HS-27A (cell line): ENCODE measurements at regions not wholly inside any gene's neighbourhood (a gene's known extent, or its start where the extent isn't known, plus 50 kb on each side); places are given as distances from the start of the nearest gene placed in this dataset.

Experiments used
- DNase-seq: peaks from one replicate; pipeline ENCODE4 v3.0.0-alpha.2; 2012; ENCODE audit warnings: low read depth, missing footprints

- DNase-seq, result no peak
These were observed 221.1 kb upstream of the ZNF32 start for GRCh38 chr10:43869669-43870322.

- no peak for DNase-seq
These were observed 220.3 kb upstream of the ZNF32 start for GRCh38 chr10:43868952-43869351.

- DNase-seq, result no peak
These were observed 219.2 kb upstream of the ZNF32 start for GRCh38 chr10:43867667-43868565.

GRCh38 chr10:43867113-43867512, 218.4 kb upstream of the ZNF32 start:
- DNase-seq, result no peak

GRCh38 chr10:43866712-43867111, 218.0 kb upstream of the ZNF32 start:
- no peak for DNase-seq

GRCh38 chr10:43865265-43866135, 216.8 kb upstream of the ZNF32 start:
- DNase-seq, result no peak

- no peak for DNase-seq
These were observed 216.0 kb upstream of the ZNF32 start for GRCh38 chr10:43864656-43865055.

- DNase-seq, result no peak
These were observed 215.3 kb upstream of the ZNF32 start for GRCh38 chr10:43863859-43864591.

- DNase-seq, result no peak
These were observed 214.6 kb upstream of the ZNF32 start for GRCh38 chr10:43863270-43863669.

- no peak for DNase-seq
These were observed 214.1 kb upstream of the ZNF32 start for GRCh38 chr10:43862756-43863155.

- DNase-seq, result peak; percentile 71
These were observed 213.5 kb upstream of the ZNF32 start for GRCh38 chr10:43861966-43862751.

GRCh38 chr10:43859016-43859525, 210.4 kb upstream of the ZNF32 start:
- DNase-seq, result no peak

- DNase-seq, result no peak
These were observed 209.2 kb upstream of the ZNF32 start for GRCh38 chr10:43857931-43858315.

- peak; percentile 62 for DNase-seq
These were observed 208.7 kb upstream of the ZNF32 start for GRCh38 chr10:43857206-43857930.

GRCh38 chr10:43856299-43856698, 207.6 kb upstream of the ZNF32 start:
- no peak for DNase-seq

- DNase-seq, result no peak
These were observed 207.1 kb upstream of the ZNF32 start for GRCh38 chr10:43855667-43856210.

GRCh38 chr10:43854007-43854406, 205.3 kb upstream of the ZNF32 start:
- DNase-seq, result no peak

GRCh38 chr10:43853369-43853768, 204.7 kb upstream of the ZNF32 start:
- no peak for DNase-seq

GRCh38 chr10:43852644-43853214, 204.0 kb upstream of the ZNF32 start:
- no peak for DNase-seq
